ENCODE measurements at regions not wholly inside any gene's neighbourhood (a gene's known extent, or its start where the extent isn't known, plus 50 kb on each side); places are given as distances from the start of the nearest gene placed in this dataset.
"Not testable (repeated sequence)": the region's sequence is repeated elsewhere in the genome, so short reads cannot be mapped to it uniquely, and the experiment has no call there.

- no peak for DNase-seq (ENCODE audit: extremely low read depth, low read depth, low spot score)
Observed at GRCh38 chr4:126455865-126456264, 1141.1 kb downstream of the FAT4 start.

- no peak for DNase-seq (ENCODE audit: extremely low read depth, low read depth, low spot score)
Observed at GRCh38 chr4:126458993-126459392, 1144.2 kb downstream of the FAT4 start.

DNA sequence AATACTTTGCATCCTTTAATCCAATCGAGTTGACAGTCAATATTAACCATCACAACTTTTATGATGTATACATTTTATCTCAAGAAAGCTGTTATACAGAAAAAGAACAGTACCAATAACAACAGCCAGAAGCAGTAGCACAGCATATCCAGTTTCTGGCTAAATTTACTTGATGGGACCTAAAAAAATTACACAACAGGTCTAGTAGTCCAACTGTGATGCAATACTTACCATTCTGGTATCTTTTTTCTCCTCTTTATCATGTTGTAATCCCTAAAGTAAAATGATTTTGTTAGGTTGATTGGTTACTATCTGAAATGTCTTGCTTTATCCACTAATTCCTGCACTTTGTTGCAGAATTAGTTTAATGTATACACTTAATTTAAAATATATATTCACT lies 1150.6 kb downstream of the FAT4 start:
- no peak for DNase-seq (ENCODE audit: extremely low read depth, low read depth, low spot score)

DNA sequence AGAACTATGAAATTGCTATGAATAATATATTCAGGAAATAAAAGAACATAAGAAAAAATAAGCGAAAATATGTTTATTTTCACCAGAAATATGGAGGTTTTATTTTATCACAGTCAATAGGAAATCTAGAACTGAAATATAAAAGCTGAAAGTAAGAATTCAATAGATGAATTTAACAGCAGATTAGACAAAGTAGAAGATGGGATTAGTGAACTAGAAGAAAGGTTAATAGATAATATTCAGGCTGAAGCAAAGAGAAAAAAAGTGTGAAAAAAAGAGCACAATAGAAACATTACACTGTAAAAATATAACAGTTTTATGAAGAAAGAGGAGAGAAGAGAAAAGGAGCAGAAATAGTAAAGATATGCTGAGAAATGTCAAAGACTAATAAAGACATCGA lies 1152.1 kb downstream of the FAT4 start:
- DNase-seq (ENCODE audit: extremely low read depth, low read depth, low spot score) = no peak

DNA sequence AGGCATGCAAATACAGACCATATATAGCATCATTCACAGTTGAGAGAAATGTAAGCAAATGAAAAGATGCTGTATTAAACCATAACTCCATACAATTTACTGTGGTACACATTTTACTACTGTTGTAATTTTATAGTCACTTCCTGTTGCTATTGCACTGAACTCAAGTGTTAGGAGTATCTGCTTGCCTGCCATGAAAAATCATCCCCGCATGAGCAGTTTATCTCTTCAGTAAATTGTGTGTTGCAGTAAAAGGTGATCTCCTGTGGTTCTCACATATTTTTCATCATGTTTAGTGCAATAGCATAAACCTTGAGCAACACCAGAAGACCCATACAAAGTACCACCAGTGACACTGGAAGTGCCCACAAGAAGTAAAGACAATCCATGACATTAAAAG lies 1153.4 kb downstream of the FAT4 start:
- DNase-seq (ENCODE audit: extremely low read depth, low read depth, low spot score) = no peak

GRCh38 chr4:126470862-126471261 lies 1156.1 kb downstream of the FAT4 start:
- peak; percentile 22 for DNase-seq (ENCODE audit: extremely low read depth, low read depth, low spot score)

- DNase-seq (ENCODE audit: extremely low read depth, low read depth, low spot score) = no peak
Observed at GRCh38 chr4:126475730-126476129, 1157.0 kb upstream of the INTU start.

DNA sequence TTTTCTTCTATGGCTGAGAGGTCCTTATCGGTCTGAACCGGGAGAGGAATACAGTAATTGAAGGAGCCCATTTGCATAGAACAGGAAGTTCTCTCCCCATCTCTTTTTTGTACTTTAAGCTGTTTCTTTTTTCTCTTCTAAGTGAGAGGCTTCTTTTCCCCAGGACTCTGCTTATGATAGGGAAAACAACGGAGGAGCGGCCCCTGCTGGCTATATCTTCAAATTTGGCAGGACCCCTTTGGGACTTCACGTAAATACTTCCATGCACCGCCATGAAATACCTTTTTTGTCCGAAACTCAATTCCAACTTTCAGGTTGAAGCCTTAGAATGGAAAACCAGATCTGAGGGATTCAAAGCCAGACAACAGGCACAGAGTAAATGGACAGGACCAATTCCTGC lies 1153.0 kb upstream of the INTU start:
- DNase-seq (ENCODE audit: extremely low read depth, low read depth, low spot score) = no peak

DNA sequence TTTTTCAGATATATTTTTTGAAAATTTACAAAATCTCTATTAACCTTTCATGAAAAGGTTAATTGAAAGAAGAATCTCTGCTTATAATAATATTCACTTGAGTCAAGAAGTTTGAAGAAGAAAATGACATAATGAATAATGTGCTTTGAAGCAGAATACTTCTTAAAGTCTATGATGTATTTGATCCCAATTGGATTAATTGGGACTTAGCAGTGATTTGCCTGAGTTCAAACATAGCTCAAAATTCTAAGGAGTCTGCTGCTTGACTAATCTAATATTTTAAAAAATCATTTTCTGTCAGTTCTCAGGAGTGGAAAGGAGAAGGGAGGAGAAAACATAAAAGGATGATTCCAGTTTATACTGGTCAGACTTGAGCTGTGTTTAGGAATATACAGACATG lies 1150.4 kb upstream of the INTU start:
- DNase-seq (ENCODE audit: extremely low read depth, low read depth, low spot score) = no peak

DNA sequence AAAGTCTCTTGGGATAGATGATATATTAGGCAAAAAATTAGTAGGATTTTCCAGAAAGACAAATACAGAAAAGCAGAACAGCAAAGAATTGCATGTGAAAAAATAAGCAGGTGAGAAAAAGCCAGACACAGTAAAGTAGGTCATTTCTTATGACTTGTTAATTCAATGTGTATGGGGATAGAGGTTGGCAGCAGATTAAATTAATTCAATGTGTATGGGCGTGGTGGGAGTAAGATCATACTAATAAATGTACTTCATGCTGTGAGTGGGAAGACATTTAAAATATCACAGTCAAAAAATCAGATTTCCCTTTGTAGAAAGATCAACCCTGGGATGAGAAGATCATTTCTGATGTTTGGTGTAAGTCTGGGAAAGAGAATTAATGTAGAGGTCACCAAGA lies 1146.4 kb upstream of the INTU start:
- DNase-seq (ENCODE audit: extremely low read depth, low read depth, low spot score) = no peak

DNA sequence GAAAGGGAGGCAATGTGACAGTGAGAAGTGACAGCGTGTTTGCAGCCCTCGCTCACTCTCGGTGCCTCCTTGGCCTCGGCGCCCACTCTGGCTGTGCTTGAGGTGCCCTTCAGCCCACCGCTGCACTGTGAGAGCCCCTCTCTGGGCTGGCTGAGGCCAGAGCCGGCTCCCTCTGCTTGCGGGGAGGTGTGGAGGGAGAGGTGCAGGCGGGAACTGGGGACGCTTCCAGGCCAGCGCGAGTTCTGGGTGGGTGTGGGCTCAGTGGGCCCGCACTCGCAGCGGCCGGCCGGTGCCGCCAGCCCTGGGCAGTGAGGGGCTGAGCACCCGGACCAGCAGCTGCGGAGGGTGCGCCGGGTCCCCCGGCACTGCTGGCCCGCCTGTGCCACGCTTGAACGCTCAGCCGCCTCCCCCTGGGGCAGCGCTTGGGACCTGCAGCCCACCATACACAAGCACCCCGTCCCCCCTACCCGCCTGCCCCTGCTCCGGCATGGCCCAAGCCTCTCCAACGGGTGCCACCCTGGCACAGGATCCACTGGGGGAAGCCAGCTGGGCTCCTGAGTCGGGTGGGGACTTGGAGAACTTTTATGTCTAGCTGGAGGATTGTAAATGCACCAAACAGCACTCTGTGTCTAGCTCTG lies 1142.8 kb upstream of the INTU start:
- no peak for DNase-seq (ENCODE audit: extremely low read depth, low read depth, low spot score)

DNA sequence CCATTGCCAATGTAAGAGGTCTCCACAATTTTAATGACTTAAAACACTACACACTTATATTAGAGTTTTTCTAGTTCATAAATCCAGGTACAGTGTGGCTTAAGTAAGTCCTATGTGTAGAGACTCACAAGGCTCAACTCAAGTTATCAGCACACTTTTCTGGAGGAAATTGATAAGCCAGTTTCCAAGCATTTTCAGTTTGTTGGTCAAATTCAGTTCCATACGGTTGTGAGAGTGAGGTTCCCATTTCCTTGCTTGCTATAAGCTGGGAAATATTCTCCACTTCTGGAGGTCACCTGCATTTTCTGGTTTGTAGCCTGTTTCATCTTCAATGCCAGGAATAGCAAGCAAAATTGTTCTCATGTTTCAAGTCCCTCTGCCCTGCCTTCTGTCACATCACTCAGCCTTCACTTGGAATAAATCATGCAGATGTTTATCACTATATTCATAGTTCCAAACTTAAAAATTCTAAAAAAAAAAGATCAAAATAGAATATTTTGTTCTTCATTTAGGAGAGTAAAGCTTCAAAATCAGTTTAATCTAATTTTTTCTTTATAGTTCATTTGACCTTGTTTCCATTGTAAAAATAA lies 1137.5 kb upstream of the INTU start:
- DNase-seq (ENCODE audit: extremely low read depth, low read depth, low spot score) = no peak

- DNase-seq (ENCODE audit: extremely low read depth, low read depth, low spot score) = no peak
Observed at GRCh38 chr4:126512979-126513378, 1119.8 kb upstream of the INTU start.

DNA sequence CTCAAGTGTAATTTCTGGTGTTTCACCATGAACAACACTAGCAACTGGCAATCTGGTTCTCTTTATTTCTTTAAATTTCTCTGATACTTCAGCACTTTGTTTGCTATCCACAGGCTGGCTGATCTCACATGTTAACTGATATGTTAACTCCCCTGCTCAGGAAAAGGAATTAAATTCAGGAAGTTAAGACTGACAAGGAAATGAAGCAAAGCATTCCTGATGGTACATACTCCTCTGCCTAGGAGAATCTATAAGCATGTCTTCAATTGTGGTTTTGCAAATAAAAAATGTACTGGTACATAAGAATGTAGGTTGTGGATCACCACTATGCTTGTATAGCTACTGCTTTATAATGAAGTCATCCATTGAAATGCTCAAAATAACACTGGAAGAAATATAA lies 1119.2 kb upstream of the INTU start:
- no peak for DNase-seq (ENCODE audit: extremely low read depth, low read depth, low spot score)

GRCh38 chr4:126520731-126521130 lies 1112.0 kb upstream of the INTU start:
- DNase-seq (ENCODE audit: extremely low read depth, low read depth, low spot score) = no peak

- DNase-seq (ENCODE audit: extremely low read depth, low read depth, low spot score) = not testable (repeated sequence)
Observed at GRCh38 chr4:126525400-126525799, 1107.4 kb upstream of the INTU start.

- no peak for DNase-seq (ENCODE audit: extremely low read depth, low read depth, low spot score)
Observed at GRCh38 chr4:126526335-126526734, 1106.4 kb upstream of the INTU start.

GRCh38 chr4:126529997-126530396 lies 1102.8 kb upstream of the INTU start:
- DNase-seq (ENCODE audit: extremely low read depth, low read depth, low spot score) = no peak

DNA sequence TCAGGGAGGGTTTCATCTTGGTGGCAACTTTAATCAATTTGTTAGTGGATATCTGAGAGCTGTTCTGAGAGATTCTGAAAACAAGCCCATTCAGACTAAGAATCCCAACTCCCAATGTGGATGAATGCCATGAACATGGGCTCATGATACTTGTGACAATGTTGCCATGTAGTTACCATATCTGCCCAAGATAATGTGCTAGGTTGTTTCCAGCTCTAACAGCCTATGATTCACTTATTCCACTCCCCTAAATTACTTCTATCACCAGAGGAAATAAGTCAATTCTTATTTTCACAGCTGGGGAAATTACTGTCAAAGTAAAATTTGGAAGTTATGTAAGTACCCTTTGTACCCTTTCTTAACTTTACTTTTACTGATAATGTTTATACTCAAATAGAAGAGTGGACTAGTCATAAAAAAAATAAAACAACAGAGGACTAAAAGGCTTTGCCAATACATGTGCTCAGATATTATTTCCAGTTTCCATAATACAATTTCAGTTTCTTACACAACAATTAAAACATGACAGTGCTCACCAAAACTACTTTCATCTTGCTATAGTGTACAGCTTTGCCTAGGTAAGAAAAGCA lies 1101.7 kb upstream of the INTU start:
- no peak for DNase-seq (ENCODE audit: extremely low read depth, low read depth, low spot score)

DNA sequence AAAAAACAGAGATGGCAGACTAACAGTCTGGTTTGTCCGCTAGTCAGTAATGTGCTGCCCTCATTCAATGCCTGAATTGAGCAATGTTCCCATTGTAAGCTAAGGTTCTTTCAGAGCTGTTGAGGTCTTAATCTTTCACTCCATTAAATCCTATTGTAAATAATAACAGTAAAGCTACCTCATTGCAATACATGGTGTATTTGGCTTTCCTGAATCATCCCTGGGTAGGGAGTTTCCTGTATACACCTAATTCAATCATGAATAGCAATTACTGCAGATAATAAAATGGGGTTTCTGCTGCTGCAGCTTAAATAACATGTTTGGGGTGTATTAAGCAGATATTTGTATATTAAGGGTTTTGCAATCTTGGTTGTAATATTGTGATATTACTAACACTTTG lies 1100.2 kb upstream of the INTU start:
- DNase-seq (ENCODE audit: extremely low read depth, low read depth, low spot score) = no peak

DNA sequence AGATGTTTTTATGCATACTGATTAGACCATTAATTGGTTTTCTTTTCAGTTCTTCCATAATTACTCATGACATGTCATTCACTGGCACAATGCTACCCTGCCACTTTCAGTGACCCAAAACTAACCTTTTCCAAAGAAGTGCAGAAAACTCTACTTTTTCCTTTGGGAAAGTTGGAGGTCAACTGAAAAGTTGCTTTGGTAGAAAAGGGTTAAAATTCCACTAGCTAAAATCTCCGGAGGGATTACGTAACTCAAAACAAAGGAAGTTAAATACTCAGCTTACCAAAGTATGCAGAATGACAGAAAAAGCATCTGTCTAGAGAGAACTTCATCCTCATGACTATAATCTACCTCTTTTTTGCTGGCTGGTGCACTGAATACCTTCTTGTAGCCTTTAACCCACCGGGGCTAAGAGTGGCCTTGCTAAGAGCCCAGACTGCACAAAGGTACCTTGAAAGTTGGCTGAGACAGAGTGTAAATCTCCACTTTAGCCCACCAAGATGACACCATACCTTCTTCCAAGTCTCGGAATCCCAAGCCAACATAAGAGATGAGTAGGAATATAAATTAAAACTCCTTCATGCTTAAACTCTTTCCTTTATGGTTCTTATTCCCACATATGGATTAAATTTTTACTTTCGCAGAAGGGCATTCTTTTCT lies 1099.5 kb upstream of the INTU start:
- DNase-seq (ENCODE audit: extremely low read depth, low read depth, low spot score) = no peak

- no peak for DNase-seq (ENCODE audit: extremely low read depth, low read depth, low spot score)
Observed at GRCh38 chr4:126539771-126540170, 1093.0 kb upstream of the INTU start.
